ENCODE measurements at regions not wholly inside any gene's neighbourhood (a gene's known extent, or its start where the extent isn't known, plus 50 kb on each side); places are given as distances from the start of the nearest gene placed in this dataset.

GRCh38 chr3:160126051-160126450 is 99.2 kb upstream of the C3orf80 start (continued):
- TF ChIP-seq CHD7 (IDR thresholded peaks at IDR 0.05; ENCODE audit: insufficient replicate concordance, low read length) (no peak), KDM5A (IDR thresholded peaks at IDR 0.05; ENCODE audit: low read length) (no peak), POU5F1 (IDR thresholded peaks at IDR 0.05; ENCODE audit: low read depth, low read length) (no peak), RXRA (IDR thresholded peaks at IDR 0.05; ENCODE audit: insufficient read depth, low read depth, low read length) (no peak), SRF (IDR thresholded peaks at IDR 0.05; ENCODE audit: low read depth, low read length) (no peak)

Data from H1 (cell line).